Uterus (tissue), 3 donors: ENCODE measurements at regions not wholly inside any gene's neighbourhood (a gene's known extent, or its start where the extent isn't known, plus 50 kb on each side); places are given as distances from the start of the nearest gene placed in this dataset.

Source experiments
- DNase-seq, 2 donors: peaks; one replicate each; pipeline ENCODE4 v3.0.0-alpha.2; 2019 to 2020
- H3K27ac ChIP-seq, 2 donors: fragments of 200-600 bp; sonication (generic); 1 replicate in 1 of 2; 2 replicates in 1 of 2; pipeline ENCODE4 v1.5.1; 2016 to 2018
- H3K27me3 ChIP-seq, 2 donors: fragments of 200-600 bp; sonication (generic); one replicate each; pipeline ENCODE4 v1.5.1; 2018 to 2019; ENCODE audit warnings: control low read depth in 1 of 2
- H3K36me3 ChIP-seq, 2 donors: fragments of 200-600 bp; sonication (generic); one replicate each; pipeline ENCODE4 v1.5.1; 2019; ENCODE audit warnings: control low read depth in 1 of 2
- H3K4me1 ChIP-seq, 2 donors: fragments of 200-600 bp; sonication (generic); one replicate each; pipeline ENCODE4 v1.5.1; 2018 to 2019; ENCODE audit warnings: control low read depth in 1 of 2
- H3K4me3 ChIP-seq, 2 donors: fragments of 200-600 bp; sonication (generic); 1 replicate in 1 of 2; 2 replicates in 1 of 2; pipeline ENCODE4 v1.5.1; 2018 to 2019; ENCODE audit warnings: mild to moderate bottlenecking in 1 of 2
- H3K9me3 ChIP-seq, 2 donors: fragments of 200-600 bp; sonication (generic); one replicate each; pipeline ENCODE4 v1.5.1; 2019; ENCODE audit warnings: control low read depth in 1 of 2
- CTCF ChIP-seq, 4 experiments: fragments of 200-600 bp in 2 of 4; fragments of 450-650 bp in 2 of 4; sonication (generic) in 2 of 4; IDR thresholded peaks; one replicate each; pipeline ENCODE4 v1.5.1; 2016 to 2019; ENCODE audit warnings: antibody characterized with exemption in 4 of 4, mild to moderate bottlenecking in 2 of 4, moderate library complexity in 1 of 4
- POLR2A ChIP-seq, 2 donors: fragments of 450-650 bp; IDR thresholded peaks; one replicate each; pipeline ENCODE4 v1.6.1; 2016; ENCODE audit warnings: antibody characterized with exemption in 2 of 2, mild to moderate bottlenecking in 1 of 2, moderate library complexity in 1 of 2
- intact Hi-C: fragments of 100-400 bp; cut with DNase I; formaldehyde crosslinking; loops from one replicate; pipeline ENCODE4 v1.15.1; 2023; ENCODE audit warnings: low total_unique reads
- donor health status: DM: yes; HTN: yes; CAD: no.

GRCh38 chr3:18641916-18642315 is 216.8 kb upstream of the SATB1 start:
- Histone ChIP-seq H3K4me1 (no peaks in the 10 kb centered on the region), H3K27me3 (no peaks in the 10 kb centered on the region), H3K4me3 (no peak overlapping the region), H3K27ac (no peak overlapping the region), H3K36me3 (no peaks in the 10 kb centered on the region), H3K9me3 (no peaks in the 10 kb centered on the region)
- intact Hi-C loops = no loop called here
- TF ChIP-seq CTCF (IDR thresholded peaks at IDR 0.05) (no peak), POLR2A (IDR thresholded peaks at IDR 0.05) (no peak)
- no peak for DNase-seq

- no peaks in the 10 kb centered on the region for H3K4me1 ChIP-seq
- H3K4me3 ChIP-seq = no peak overlapping the region
- intact Hi-C loops = no loop called here
- H3K36me3 ChIP-seq = no peaks in the 10 kb centered on the region
- DNase-seq = no peak
- TF ChIP-seq POLR2A (IDR thresholded peaks at IDR 0.05) (no peak), CTCF (IDR thresholded peaks at IDR 0.05) (no peak)
- no peaks in the 10 kb centered on the region for H3K27me3 ChIP-seq
- H3K27ac ChIP-seq = no peak overlapping the region
- H3K9me3 ChIP-seq = no peaks in the 10 kb centered on the region
Measured at GRCh38 chr3:18635215-18635614, 210.1 kb upstream of the SATB1 start.

GRCh38 chr3:18634461-18634860 is 209.3 kb upstream of the SATB1 start:
- no peaks in the 10 kb centered on the region for H3K36me3 ChIP-seq
- DNase-seq = no peak
- H3K27ac ChIP-seq = no peak overlapping the region
- H3K9me3 ChIP-seq = no peaks in the 10 kb centered on the region
- TF ChIP-seq POLR2A (IDR thresholded peaks at IDR 0.05) = no peak
- TF ChIP-seq CTCF (IDR thresholded peaks at IDR 0.05) = no peak
- H3K27me3 ChIP-seq = no peaks in the 10 kb centered on the region
- intact Hi-C loops = no loop called here
- no peaks in the 10 kb centered on the region for H3K4me1 ChIP-seq
- H3K4me3 ChIP-seq = no peak overlapping the region

- no peak for DNase-seq
- H3K9me3 ChIP-seq = no peaks in the 10 kb centered on the region
- no peak overlapping the region for H3K27ac ChIP-seq
- no peaks in the 10 kb centered on the region for H3K4me1 ChIP-seq
- TF ChIP-seq POLR2A (IDR thresholded peaks at IDR 0.05) (no peak), CTCF (IDR thresholded peaks at IDR 0.05) (no peak)
- no peaks in the 10 kb centered on the region for H3K36me3 ChIP-seq
- H3K27me3 ChIP-seq = no peaks in the 10 kb centered on the region
- no peak overlapping the region for H3K4me3 ChIP-seq
- intact Hi-C loops = no loop called here
Measured at GRCh38 chr3:18633002-18633401, 207.9 kb upstream of the SATB1 start.

- Histone ChIP-seq H3K4me1 (no peaks in the 10 kb centered on the region), H3K36me3 (no peaks in the 10 kb centered on the region), H3K27me3 (no peaks in the 10 kb centered on the region), H3K9me3 (no peaks in the 10 kb centered on the region), H3K4me3 (no peak overlapping the region), H3K27ac (no peak overlapping the region)
- intact Hi-C loops = no loop called here
- no peak for DNase-seq
- TF ChIP-seq POLR2A (IDR thresholded peaks at IDR 0.05) (no peak), CTCF (IDR thresholded peaks at IDR 0.05) (no peak)
Measured at GRCh38 chr3:18630295-18630694, 205.2 kb upstream of the SATB1 start.
